ENCODE measurements at regions not wholly inside any gene's neighbourhood (a gene's known extent, or its start where the extent isn't known, plus 50 kb on each side); places are given as distances from the start of the nearest gene placed in this dataset.

DNA sequence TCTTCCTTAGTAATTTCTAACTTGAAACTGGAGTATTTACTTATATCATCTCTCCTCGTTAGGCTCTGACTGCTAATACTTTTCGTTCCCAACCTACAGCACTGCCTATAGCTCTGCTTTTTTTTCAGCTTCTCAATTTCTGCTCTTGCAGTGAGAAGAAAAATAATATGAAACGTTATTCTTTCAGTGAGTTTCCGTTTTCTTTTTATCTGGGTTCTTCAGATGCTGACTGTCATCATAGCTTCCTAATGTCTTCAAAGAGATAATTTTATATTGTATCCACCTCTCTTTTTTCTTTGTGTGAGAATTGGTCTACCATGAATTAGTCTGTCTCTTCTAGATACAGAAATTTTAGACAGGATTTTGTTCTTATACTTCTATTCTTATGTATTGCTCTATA is 454.9 kb downstream of the LMO7 start:
- DNase-seq (ENCODE audit: low spot score) = no peak

DNA sequence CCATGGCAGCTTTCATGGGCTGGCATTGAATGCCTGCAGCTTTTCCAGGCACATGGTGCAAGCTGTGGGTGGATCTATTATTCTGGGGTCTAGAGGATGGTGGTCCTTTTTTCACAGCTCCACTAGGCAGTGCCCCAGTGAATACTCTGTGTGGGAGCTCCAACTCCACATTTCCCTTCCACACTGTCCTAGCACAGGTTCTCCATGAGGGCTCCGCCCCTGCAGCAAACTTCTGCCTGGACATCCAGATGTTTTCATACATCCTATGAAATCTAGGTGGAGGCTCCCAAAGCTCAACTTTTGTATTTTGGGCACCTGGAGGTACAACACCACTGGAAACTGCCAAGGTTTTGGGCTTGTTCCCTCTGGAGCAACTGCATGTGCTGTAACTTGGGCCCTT is 450.6 kb downstream of the LMO7 start:
- no peak for DNase-seq (ENCODE audit: low spot score)

DNA sequence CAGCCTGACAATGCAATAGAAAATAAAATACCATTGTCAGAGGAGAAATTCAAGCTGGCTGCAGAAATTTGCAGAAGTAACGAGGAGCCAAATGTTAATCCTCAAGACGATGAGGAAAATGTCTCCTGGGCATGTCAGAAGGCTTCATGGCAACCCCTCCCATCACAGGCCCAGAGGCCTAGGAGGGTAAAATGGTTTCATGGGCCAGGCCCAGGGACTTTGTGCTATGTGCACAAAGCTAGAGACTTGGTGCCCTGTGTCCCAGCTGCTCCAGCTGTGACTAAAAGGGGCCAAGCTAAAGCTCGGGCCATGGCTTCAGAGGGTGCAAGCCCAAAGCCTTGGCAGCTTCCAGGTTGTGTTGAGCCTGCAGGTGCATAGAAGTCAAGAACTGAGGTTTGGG is 431.7 kb downstream of the LMO7 start:
- no peak for DNase-seq (ENCODE audit: low spot score)

DNA sequence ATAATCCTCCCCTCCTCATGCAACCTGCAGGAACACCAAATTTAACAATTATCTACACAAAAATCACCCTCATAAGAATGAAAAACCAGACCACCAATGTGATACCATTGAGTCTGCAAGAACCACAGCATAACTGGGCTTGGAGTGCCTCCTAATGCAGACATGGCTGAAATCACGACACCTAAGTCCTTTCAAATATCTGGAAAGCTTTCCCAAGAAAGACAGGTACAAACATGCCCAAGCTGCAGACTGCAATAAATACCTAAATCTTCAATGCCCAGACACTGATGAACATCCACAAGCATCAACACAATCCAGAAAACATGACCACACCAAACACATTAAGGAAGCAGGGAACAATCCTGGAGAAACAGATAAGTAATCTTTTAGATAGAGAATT is 417.1 kb downstream of the LMO7 start:
- no peak for DNase-seq (ENCODE audit: low spot score)

DNA sequence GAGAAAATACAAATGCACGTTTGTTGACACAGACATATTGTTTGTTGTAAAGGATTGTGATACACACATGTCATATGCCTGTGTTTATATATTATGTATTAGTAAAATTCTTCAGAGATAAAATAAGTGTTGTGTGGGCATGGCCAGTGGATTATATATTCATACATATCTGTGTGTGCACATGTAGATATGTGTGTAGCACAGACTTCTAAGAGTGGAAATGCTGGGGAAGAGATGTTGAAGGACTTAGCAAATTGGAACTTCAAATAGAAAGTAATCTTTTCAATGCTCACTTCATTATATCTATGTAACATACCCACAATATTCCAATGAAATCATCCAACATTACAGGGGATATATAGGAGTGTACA is 413.2 kb downstream of the LMO7 start:
- DNase-seq (ENCODE audit: low spot score) = no peak

DNA sequence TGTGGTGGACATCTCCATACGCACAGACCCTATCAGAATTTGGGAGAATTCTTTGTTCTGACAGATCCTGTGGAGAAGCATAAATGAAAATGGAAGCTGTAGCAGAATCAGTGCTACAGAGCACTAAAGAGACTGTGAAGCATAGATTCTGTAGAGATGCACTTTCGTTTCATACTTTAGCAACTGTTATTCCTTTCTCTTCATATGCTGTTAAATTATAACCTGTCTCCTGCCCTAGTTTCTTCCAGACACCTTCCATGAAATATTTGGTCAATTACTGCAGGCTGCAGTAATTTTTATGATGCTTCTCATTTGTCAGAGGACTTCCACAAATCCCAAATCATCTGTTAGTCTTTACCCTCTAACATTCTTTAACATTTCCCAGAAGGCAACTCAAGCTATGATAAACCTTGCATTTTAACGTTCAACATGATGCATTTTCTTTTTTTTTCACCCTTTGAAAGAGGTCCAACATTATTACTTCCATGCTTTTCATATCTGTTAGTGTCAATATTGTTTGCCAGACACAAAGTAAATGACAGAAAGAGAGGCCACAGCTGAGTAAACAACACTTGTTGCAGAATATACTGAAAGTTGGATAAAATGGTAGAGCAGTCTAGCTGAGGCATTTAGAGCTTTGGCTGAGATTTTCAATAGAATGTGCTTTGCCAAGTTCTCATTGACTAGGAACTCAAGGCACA is 412.7 kb downstream of the LMO7 start:
- DNase-seq (ENCODE audit: low spot score) = no peak

DNA sequence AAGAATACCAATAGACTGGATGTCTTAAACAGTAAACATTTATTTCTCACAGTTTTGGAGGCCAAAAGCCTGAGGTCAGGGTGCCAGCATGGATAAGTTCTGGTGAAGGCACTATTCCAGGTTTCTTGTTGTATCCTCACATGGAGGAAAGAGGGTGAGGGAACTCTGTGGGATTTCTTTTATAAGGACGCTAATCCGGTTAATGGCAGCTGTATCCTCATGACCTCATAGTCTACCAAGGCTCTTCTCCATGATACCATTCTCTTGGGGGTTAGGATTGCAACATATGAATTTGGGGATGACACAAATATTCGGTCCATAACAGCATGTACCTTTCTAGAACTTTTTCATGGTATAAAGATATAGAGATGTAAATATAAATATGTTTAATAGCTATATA is 412.0 kb downstream of the LMO7 start:
- no peak for DNase-seq (ENCODE audit: low spot score)

DNA sequence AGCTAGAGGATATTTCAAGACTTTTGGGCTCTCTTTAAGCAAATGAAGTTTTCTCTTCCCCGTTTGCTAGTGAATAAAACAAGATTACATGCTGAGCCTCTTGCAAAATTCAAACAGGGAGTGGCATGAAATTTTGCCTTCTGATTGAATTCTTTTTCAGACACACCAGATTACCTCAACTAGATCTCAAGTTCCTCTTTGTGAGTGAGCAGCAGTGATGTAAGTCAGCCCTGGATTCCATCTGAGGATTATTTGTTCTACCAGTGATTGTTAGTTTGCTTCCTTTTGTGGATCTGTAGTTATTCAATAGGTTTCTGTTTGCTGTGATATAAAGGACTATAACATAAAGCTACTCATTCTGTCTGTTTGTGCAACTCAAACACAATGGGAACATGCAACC is 407.7 kb downstream of the LMO7 start:
- DNase-seq (ENCODE audit: low spot score) = no peak

DNA sequence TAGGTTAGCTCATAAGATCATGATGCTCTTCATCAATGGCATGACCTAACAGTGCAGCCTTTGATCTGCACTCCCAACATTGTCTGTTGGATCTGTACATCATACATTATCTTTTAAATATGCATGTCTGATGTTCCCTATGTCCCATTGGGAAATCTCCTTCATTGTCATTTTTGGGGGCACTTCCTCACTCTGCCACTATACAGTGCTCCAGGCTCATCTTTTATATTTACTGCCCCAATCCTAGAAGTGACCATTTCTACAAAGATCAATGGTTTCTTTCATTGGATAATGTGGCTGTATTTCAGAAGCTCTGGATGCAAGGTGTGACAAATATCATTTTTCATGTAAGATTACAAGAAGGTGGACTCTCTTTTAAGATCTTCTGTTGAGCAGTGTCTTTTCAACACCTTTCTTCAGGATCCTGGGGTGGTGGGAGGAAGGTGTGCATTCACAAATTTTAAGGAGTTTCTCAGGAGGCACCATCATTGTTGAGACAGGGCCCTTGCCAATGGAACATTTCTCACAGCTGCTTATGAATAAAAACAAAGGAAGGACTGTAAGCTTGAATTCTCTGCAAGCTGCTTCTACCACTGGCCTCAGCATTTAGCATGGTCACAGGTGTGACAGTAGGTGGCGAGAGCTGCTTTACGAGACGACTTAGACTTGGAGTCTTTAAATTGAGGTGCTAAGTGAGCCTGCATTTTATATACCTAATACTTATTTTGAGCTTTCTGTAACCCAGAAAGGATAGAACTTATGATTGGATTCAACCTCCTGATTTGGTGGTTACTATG is 403.0 kb downstream of the LMO7 start:
- no peak for DNase-seq (ENCODE audit: low spot score)

DNA sequence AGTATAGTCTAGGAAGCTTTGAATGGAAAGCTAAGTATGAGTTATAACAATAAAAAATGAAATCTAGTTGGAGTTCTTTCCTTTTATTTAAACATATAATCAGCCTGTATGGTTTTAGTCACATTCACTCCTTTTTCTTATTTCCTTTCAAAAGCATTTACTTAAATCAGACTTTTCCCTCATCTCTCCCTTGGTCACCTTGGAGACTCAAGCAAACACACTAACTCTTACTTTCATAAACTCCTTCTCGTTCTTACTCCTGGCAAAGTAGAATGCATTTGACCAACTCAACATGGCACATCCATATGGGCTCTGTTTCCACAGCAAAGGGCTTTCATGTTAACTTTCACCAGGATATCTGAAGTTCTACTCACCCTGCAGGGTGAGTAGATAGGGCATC is 400.0 kb downstream of the LMO7 start:
- DNase-seq (ENCODE audit: low spot score) = no peak

DNA sequence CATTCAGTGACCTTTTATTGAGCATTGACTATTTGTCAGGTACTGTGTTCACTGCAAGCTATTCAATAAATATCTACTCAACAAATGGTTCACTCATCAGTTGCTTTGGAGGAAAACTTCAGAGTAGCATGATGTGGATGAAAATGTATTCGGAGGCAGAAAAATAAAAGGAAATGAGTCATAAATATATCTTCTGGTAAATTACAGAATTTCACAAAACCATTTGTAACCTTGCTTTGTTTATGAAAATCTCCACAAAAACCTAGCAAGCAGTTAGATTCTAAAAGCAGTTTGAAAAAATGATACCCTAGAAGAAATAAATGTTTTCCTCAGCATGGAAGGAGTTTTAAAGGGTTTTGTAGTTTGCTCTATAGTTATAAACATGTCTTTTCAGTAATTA is 399.6 kb downstream of the LMO7 start:
- no peak for DNase-seq (ENCODE audit: low spot score)

DNA sequence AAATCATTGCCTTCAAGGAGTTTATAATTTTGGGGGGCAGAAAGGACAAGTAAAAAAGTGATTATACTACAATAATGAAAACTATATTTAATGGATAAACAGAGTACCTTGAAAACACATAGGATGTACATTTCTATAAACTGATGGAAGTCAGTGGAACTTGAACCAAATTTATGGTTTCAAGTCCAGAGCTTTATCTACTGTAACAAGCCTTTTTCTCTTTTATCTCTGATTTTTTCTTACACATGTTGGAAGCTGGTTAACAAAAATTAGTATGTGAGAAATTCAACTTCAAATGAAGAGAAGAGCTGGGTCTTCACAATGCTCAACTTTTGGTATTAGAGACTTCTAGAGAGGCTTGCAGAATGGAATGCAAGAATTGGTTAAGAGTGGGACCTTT is 393.6 kb downstream of the LMO7 start:
- no peak for DNase-seq (ENCODE audit: low spot score)

DNA sequence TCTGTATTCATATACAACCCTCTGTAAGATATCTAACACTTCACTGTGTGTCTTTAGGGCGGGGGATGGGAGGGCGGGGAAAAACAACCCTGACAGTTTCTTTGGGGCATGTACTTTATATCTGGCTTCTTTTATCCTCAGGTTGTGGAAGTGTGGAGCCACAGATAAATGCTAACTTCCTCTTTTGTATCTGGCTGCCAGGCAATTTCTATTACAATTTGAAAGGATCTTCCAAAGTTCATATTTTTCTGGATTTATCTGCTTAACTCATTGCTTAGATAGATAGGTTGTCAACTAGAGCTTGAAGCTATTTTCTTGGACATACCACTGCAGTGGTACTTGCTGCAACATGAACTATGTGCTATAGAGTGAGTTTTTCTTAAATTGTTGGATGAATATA is 393.0 kb downstream of the LMO7 start:
- DNase-seq (ENCODE audit: low spot score) = no peak

DNA sequence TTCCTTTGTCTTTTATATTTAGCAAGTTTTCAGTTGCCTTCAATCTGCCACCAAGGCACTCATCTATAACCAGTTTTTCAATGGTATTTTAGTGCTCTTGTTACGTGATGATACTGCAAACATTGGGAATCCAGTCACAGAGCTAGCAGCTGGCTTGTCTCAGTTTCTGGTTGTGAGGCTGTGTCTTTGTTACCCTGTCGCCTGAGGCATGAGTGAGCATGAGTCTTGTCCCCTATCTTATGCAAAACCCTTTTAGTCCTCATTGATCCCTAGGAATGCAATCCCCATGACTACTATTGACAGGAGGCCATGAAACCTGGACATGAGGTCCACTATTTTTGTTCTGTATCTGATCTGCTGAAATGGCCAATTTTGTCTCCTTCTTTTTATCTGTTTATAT is 391.0 kb downstream of the LMO7 start:
- DNase-seq (ENCODE audit: low spot score) = no peak

DNA sequence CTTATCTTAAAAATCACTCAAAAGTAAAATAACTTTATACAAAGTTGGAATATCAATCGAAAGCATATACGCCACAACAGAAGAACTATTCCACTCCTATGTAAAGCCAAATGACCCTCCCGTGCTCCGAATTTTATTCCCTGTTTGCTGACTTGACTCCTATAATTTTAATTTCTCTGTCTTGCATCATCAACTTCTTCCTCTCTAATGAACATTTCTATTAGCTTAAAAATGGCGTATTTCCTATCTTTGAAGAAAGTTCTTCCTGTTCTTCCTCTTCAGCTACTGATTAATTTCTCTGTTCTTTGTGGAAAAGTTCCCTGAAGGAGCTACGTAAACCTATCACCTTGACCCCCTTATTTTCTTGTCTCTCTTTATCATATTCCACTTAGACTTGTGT is 389.3 kb downstream of the LMO7 start:
- no peak for DNase-seq (ENCODE audit: low spot score)

DNA sequence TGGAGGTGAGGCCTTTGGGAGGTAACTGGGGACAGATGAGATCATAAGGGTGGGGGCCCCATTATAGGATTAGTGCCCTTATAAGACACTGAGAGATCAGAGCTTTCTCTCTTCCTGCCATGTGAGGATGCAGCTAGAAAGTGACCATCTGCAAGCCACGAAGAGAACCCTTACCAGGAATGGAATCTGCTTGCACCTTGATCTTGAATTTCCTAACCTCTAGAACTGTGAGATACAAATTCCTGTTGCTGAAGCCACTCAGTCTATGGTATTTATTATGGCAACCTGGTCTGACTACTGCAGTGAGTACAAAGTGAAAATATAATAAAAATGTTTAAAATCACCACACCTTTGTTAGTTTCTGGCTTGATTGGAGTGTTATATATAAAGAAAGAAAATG is 388.0 kb downstream of the LMO7 start:
- DNase-seq (ENCODE audit: low spot score) = no peak

DNA sequence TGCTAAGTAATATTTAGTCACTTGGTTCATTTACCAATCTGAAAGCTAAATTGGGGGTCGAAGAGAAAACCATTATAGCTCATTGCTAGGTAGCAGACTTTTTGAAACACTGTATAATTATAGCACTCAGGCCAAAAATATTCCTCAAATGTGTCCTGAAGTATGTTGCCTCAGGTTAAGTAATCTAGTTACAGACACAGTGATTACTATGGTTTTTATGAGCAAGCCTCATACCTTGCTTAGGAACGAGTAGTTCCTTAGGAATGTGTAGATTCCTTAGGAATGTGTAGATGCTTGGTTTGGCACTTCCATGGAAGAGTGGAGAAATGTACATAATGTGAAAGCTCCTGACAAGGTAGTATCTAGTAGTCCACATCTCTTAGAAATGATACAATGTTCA is 387.5 kb downstream of the LMO7 start:
- DNase-seq (ENCODE audit: low spot score) = no peak

DNA sequence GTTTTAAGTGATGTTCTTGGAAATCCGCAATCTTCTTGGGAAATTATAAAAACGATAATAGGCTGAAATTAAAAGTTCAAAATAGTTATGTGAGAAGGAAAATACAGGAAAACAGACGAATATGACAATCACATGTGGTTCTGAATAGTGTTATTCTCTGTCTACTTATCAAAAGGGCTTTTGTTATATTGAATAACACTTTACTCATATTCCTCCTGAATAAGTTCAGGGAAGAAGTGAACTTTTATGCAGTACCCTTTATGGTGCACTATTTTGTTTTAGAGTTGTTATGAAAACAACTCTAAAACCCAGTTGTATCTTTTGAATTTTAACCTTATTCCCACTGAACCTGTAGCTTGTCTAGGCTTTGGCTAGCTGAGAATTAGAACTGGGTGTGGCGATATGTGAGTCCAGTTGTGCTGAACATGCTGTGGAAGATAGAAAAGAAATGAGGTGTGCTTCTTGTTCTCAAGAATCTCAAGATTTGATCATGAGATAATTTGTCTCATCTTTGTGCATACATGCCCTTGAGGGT is 384.4 kb downstream of the LMO7 start:
- no peak for DNase-seq (ENCODE audit: low spot score)

DNA sequence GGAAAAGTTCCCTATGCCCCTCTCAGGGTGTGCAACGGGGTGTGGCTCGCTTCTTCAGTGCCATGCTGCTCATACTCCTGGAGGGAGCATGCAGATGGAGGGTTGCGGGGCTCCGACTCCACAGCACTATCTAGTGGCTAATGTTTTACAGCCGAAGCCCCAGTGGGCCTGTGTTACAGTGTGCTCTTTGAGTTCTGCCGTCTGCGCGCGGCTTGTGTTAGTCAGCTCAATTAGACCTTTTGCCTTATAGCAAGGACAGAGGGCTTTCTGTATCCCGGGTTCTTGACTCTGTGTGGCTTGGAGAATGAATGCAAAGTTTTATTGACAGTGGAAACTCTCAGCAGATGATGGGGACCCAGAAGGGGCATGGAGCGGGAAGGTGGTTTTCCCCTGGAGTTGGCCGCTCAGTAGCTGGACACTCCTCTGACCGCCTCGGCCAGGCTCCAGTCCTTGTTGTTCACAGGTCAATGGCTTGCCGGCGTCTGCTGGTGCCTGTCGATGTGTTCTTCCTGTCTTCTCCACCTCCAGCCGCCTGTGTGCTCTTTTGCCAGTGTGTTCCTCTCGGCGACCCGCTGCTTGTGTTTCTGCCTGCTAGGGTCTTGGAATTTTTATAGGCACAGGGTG is 383.4 kb downstream of the LMO7 start:
- no peak for DNase-seq (ENCODE audit: low spot score)

DNA sequence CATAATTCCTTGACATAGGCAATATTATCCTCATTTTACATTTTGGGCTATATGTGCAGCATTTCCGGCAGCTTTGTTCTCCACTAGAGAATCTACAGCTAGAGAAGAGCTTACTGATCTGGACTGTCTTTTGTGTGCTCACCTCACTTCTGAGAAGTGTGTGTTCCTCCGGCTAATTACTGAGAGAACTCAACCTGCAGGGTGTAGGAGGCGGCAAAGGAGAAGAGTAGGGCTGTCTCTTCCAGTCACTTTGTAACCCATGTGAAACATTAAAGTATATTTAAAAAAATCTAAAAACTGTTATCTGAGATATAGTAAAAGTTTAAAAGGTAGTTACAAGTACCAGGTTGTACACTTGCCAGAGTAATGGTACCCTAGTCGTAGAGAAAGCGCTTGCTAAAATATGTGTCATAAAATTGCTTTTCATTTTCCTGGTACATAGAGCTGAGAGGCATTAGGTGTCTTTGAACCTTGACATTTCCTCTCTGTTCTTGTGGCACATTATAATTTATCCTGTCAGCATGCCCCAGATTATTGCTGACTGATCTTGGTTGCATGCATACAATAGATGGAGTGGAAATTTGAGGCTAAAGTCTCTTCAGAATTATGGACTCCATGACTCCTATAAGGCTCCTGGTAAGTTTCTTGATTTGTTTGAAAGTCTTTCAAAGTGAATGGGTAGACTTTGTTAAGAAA is 381.9 kb downstream of the LMO7 start:
- no peak for DNase-seq (ENCODE audit: low spot score)

DNA sequence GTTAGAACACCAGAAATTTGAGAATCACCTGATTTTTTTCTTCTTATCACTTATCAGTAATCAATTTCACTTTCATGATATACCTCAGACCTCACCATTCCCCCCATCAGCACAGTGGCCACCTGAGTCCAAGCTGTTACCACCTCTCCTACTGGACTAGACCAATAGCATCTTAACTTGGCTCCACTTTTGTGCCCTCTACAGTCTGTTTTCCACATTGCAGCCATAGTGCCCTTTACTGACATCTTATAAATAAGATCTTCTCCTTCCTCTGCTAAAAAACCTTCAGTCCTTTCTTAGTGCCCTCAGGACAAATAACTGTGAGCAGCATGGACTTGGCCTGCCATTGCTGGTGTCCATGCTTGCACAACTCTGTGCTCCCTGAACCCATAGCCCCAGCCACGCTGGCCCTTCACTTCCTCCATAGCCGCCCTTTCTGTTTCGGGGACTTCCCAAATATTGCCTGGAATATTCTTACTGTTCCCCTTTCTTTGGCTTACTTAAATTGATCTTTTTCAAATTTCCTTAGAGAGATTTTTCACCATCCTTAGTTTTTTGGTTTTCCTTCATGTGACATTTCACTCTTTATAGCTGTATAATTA is 380.8 kb downstream of the LMO7 start:
- peak; percentile 30 for DNase-seq (ENCODE audit: low spot score)
